ENCODE measurements at regions not wholly inside any gene's neighbourhood (a gene's known extent, or its start where the extent isn't known, plus 50 kb on each side); places are given as distances from the start of the nearest gene placed in this dataset.

DNA sequence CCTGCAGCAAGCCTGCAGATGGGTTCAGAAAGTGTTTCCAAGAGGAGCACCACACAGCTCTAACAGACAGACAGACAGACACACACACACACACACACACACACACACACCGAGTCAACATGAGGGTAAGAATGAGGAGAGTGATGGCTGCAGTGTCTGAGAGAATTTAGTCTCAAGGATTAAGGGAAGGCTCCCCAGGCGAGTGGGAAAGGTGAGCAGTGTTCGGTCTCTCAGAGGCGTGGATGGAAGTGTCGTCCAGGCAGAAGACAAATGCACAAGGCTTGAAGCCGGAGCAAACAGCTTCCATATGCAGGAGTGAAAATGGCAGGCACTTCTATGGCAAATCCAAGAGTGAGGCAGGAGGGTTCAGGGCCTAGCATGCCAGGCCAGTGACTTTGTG, 770.1 kb downstream of the KCNJ18 start:
- Histone ChIP-seq H3K27ac (ENCODE audit: low read length) (no peak overlapping the region), H3K27me3 (ENCODE audit: insufficient read depth, low read length, poor library complexity) (no peaks in the 10 kb centered on the region), H3K79me2 (ENCODE audit: insufficient read depth, low read length) (no peaks in the 10 kb centered on the region), H2AFZ (ENCODE audit: low read depth, low read length) (no peak overlapping the region), H4K20me1 (ENCODE audit: insufficient read depth, low read length) (no peaks in the 10 kb centered on the region), H3K36me3 (ENCODE audit: insufficient read depth, low read length) (no peaks in the 10 kb centered on the region), H3K9ac (ENCODE audit: low read depth, low read length) (no peak overlapping the region), H3K4me3 (ENCODE audit: low read depth in 1 of 2, low read length in 2 of 2) (no peak overlapping the region), H3K9me3 (ENCODE audit: insufficient read depth, low read length, severe bottlenecking) (peaks cover 9% of the 10 kb centered on the region), H3K4me1 (ENCODE audit: insufficient read depth, low read length) (no peaks in the 10 kb centered on the region), H3K4me2 (ENCODE audit: insufficient read depth, low read length) (no peak overlapping the region)
- DNase-seq = no peak
- TF ChIP-seq, protein P1, sequence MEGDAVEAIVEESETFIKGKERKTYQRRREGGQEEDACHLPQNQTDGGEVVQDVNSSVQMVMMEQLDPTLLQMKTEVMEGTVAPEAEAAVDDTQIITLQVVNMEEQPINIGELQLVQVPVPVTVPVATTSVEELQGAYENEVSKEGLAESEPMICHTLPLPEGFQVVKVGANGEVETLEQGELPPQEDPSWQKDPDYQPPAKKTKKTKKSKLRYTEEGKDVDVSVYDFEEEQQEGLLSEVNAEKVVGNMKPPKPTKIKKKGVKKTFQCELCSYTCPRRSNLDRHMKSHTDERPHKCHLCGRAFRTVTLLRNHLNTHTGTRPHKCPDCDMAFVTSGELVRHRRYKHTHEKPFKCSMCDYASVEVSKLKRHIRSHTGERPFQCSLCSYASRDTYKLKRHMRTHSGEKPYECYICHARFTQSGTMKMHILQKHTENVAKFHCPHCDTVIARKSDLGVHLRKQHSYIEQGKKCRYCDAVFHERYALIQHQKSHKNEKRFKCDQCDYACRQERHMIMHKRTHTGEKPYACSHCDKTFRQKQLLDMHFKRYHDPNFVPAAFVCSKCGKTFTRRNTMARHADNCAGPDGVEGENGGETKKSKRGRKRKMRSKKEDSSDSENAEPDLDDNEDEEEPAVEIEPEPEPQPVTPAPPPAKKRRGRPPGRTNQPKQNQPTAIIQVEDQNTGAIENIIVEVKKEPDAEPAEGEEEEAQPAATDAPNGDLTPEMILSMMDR (IDR thresholded peaks at IDR 0.05; ENCODE audit: borderline replicate concordance, extremely low read depth, low read length, poor library complexity, severe bottlenecking) = no peak
- TF ChIP-seq EZH2 (IDR thresholded peaks at IDR 0.05; ENCODE audit: borderline replicate concordance, low read depth, low read length, severe bottlenecking) = no peak
- no peak for ATAC-seq (ENCODE audit: insufficient read depth, low read depth)

GRCh38 chr17:22463110-22463850, 771.0 kb downstream of the KCNJ18 start:
- Histone ChIP-seq H3K4me2 (ENCODE audit: insufficient read depth, low read length) (no peak overlapping the region), H3K79me2 (ENCODE audit: insufficient read depth, low read length) (no peaks in the 10 kb centered on the region), H3K4me1 (ENCODE audit: insufficient read depth, low read length) (no peaks in the 10 kb centered on the region), H2AFZ (ENCODE audit: low read depth, low read length) (no peak overlapping the region), H3K9ac (ENCODE audit: low read depth, low read length) (no peak overlapping the region), H3K36me3 (ENCODE audit: insufficient read depth, low read length) (no peaks in the 10 kb centered on the region), H3K27ac (ENCODE audit: low read length) (no peak overlapping the region), H3K27me3 (ENCODE audit: insufficient read depth, low read length, poor library complexity) (no peaks in the 10 kb centered on the region), H4K20me1 (ENCODE audit: insufficient read depth, low read length) (no peaks in the 10 kb centered on the region), H3K4me3 (ENCODE audit: low read depth in 1 of 2, low read length in 2 of 2) (no peak overlapping the region), H3K9me3 (ENCODE audit: insufficient read depth, low read length, severe bottlenecking) (peaks cover 9% of the 10 kb centered on the region)
- no peak for TF ChIP-seq EZH2 (IDR thresholded peaks at IDR 0.05; ENCODE audit: borderline replicate concordance, low read depth, low read length, severe bottlenecking)
- TF ChIP-seq, protein P1 (IDR thresholded peaks at IDR 0.05; ENCODE audit: borderline replicate concordance, extremely low read depth, low read length, poor library complexity, severe bottlenecking) = no peak
- DNase-seq = no peak
- ATAC-seq (ENCODE audit: insufficient read depth, low read depth) = no peak

DNA sequence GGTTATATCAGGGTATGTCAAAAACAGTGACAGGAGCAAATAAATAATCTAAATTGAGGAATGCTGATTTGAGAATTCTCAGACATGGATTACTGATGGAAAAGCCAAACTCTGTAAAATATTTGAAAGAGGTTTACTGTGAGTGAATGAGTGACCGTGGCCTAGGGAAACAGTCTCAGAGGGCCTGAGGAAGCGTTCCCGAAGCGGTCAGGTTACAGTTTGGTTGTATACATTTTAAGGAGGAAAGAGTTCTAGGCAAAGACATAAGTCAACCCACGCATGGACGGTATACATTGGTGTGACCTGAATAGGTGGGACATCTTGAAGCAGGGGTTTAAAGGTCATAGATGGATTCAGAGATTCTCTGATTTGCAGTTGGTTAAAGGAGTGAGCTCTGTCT, 771.7 kb downstream of the KCNJ18 start:
- Histone ChIP-seq H2AFZ (ENCODE audit: low read depth, low read length) (no peak overlapping the region), H4K20me1 (ENCODE audit: insufficient read depth, low read length) (no peaks in the 10 kb centered on the region), H3K9ac (ENCODE audit: low read depth, low read length) (no peak overlapping the region), H3K9me3 (ENCODE audit: insufficient read depth, low read length, severe bottlenecking) (peaks cover 9% of the 10 kb centered on the region), H3K4me3 (ENCODE audit: low read depth in 1 of 2, low read length in 2 of 2) (no peak overlapping the region), H3K27ac (ENCODE audit: low read length) (no peak overlapping the region), H3K27me3 (ENCODE audit: insufficient read depth, low read length, poor library complexity) (no peaks in the 10 kb centered on the region), H3K36me3 (ENCODE audit: insufficient read depth, low read length) (no peaks in the 10 kb centered on the region), H3K4me2 (ENCODE audit: insufficient read depth, low read length) (no peak overlapping the region), H3K79me2 (ENCODE audit: insufficient read depth, low read length) (no peaks in the 10 kb centered on the region), H3K4me1 (ENCODE audit: insufficient read depth, low read length) (no peaks in the 10 kb centered on the region)
- no peak for TF ChIP-seq EZH2 (IDR thresholded peaks at IDR 0.05; ENCODE audit: borderline replicate concordance, low read depth, low read length, severe bottlenecking)
- TF ChIP-seq, protein P1 (IDR thresholded peaks at IDR 0.05; ENCODE audit: borderline replicate concordance, extremely low read depth, low read length, poor library complexity, severe bottlenecking) = no peak
- ATAC-seq (ENCODE audit: insufficient read depth, low read depth) = no peak
- no peak for DNase-seq
